ENCODE measurements at regions not wholly inside any gene's neighbourhood (a gene's known extent, or its start where the extent isn't known, plus 50 kb on each side); places are given as distances from the start of the nearest gene placed in this dataset.

DNA sequence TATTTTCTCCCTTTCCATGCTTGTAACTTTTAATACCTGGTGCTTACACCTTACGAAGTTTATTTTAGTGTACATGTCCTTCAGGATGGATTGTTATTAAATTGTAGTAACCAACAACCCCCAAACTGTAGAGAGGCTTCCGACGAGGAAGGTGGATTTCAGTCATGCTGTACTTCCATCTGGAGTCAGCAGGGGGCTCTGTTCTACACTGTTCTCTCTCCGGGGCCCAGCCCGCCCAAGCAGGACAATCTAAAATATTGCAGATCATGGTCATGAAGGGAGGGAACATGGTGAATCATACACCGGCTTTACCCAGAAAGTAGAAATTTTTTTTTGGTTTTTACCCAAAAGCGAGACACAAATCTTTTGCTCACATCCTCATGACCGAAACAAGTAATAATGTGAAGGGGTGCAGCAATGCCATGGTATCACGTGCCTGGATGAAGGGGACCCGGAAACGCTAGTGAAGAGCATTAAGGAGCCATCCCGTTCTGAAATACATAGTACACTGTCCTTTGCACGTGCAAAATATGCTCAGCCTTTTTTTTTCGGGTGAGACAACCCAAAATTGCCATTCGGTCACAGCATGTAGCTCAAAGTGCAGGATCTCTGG, 884.8 kb downstream of the EPHA4 start:
- no peaks in the 10 kb centered on the region for H4K20me1 ChIP-seq (ENCODE audit: low read length)
- ChIA-PET POLR2A (ENCODE audit: unreplicated experiment) (no interaction called here), CTCF (no interaction called here)
- H3K27ac ChIP-seq (ENCODE audit: low read length), result no peak overlapping the region
- no TSS peak for BruUV-seq (replicated peaks)
- H3K4me2 ChIP-seq (ENCODE audit: low read length), result no peak overlapping the region
- TF ChIP-seq EZH2phosphoT487 (IDR thresholded peaks at IDR 0.05; ENCODE audit: borderline replicate concordance, low read length) (no peak), EZH2 (IDR thresholded peaks at IDR 0.05; ENCODE audit: low read length, unreplicated experiment) (no peak)
- TF ChIP-seq, protein P1, sequence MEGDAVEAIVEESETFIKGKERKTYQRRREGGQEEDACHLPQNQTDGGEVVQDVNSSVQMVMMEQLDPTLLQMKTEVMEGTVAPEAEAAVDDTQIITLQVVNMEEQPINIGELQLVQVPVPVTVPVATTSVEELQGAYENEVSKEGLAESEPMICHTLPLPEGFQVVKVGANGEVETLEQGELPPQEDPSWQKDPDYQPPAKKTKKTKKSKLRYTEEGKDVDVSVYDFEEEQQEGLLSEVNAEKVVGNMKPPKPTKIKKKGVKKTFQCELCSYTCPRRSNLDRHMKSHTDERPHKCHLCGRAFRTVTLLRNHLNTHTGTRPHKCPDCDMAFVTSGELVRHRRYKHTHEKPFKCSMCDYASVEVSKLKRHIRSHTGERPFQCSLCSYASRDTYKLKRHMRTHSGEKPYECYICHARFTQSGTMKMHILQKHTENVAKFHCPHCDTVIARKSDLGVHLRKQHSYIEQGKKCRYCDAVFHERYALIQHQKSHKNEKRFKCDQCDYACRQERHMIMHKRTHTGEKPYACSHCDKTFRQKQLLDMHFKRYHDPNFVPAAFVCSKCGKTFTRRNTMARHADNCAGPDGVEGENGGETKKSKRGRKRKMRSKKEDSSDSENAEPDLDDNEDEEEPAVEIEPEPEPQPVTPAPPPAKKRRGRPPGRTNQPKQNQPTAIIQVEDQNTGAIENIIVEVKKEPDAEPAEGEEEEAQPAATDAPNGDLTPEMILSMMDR (conservative IDR thresholded peaks at IDR 0.05; ENCODE audit: low read depth, low read length), result peak; percentile 95
- H3K4me3 ChIP-seq (ENCODE audit: low read length), result no peak overlapping the region
- H3K27me3 ChIP-seq (ENCODE audit: low read length), result no peaks in the 10 kb centered on the region
- intact Hi-C loops (cut with micrococcal nuclease), result loop anchor here (1.0 to 10.0 kb wide), 10 partner anchors 183 to 1281 kb away; no protein-coding TSS in a partner anchor
- H3K9me2 ChIP-seq (replicated peaks; ENCODE audit: low read length), result no peaks in the 10 kb centered on the region
- peak; percentile 79 for ATAC-seq
- no peaks in the 10 kb centered on the region for H3K79me2 ChIP-seq (ENCODE audit: low read length)
- H3K4me1 ChIP-seq (ENCODE audit: insufficient read depth, low read length), result peaks cover 5% of the 10 kb centered on the region; the same call in 1 of the 2 replicates
- peak; percentile 84 for DNase-seq
- H3F3A ChIP-seq (ENCODE audit: low read length, unreplicated experiment), result no peaks in the 10 kb centered on the region
- peak overlapping the region; percentile 44; the same call in 1 of the 2 replicates for H2AFZ ChIP-seq (ENCODE audit: low read length)
- H3K9ac ChIP-seq (ENCODE audit: low read length), result no peak overlapping the region
- H3K9me3 ChIP-seq (ENCODE audit: low read length), result no peaks in the 10 kb centered on the region
- no peaks in the 10 kb centered on the region for H3K36me3 ChIP-seq (ENCODE audit: low read depth, low read length)

GRCh38 chr2:220695397-220696279, 876.5 kb downstream of the EPHA4 start:
- DNase-seq, result no peak
- Histone ChIP-seq H3F3A (ENCODE audit: low read length, unreplicated experiment) (no peaks in the 10 kb centered on the region), H3K36me3 (ENCODE audit: low read depth, low read length) (no peaks in the 10 kb centered on the region; the same call in 1 of the 2 replicates), H3K27ac (ENCODE audit: low read length) (no peak overlapping the region), H3K27me3 (ENCODE audit: low read length) (no peaks in the 10 kb centered on the region), H3K4me3 (ENCODE audit: low read length) (no peak overlapping the region), H3K9me2 (replicated peaks; ENCODE audit: low read length) (no peaks in the 10 kb centered on the region), H3K4me1 (ENCODE audit: insufficient read depth, low read length) (peaks cover 10% of the 10 kb centered on the region), H4K20me1 (ENCODE audit: low read length) (no peaks in the 10 kb centered on the region), H3K9ac (ENCODE audit: low read length) (no peak overlapping the region), H3K9me3 (ENCODE audit: low read length) (no peaks in the 10 kb centered on the region), H3K79me2 (ENCODE audit: low read length) (no peaks in the 10 kb centered on the region), H2AFZ (ENCODE audit: low read length) (no peak overlapping the region), H3K4me2 (ENCODE audit: low read length) (0 out of 2 replicates have a peak overlapping the region, but pooled peaks have one; percentile 27)
- ATAC-seq, result no peak
- no TSS peak for BruUV-seq (replicated peaks)
- intact Hi-C loops (cut with micrococcal nuclease), result loop anchor here (10.0 kb wide), 1 partner anchor 149 kb away; no protein-coding TSS in a partner anchor
- TF ChIP-seq EZH2 (IDR thresholded peaks at IDR 0.05; ENCODE audit: low read length, unreplicated experiment) (no peak), EZH2phosphoT487 (IDR thresholded peaks at IDR 0.05; ENCODE audit: borderline replicate concordance, low read length) (no peak)
- TF ChIP-seq, protein P1 (conservative IDR thresholded peaks at IDR 0.05; ENCODE audit: low read depth, low read length), result no peak
- ChIA-PET POLR2A (ENCODE audit: unreplicated experiment) (no interaction called here), CTCF (interaction anchor here (0.5 kb wide), 1 partner anchor 521 kb away, joined by 3 read pairs; no protein-coding TSS in a partner anchor)
